ENCODE measurements at regions not wholly inside any gene's neighbourhood (a gene's known extent, or its start where the extent isn't known, plus 50 kb on each side); places are given as distances from the start of the nearest gene placed in this dataset.

DNA sequence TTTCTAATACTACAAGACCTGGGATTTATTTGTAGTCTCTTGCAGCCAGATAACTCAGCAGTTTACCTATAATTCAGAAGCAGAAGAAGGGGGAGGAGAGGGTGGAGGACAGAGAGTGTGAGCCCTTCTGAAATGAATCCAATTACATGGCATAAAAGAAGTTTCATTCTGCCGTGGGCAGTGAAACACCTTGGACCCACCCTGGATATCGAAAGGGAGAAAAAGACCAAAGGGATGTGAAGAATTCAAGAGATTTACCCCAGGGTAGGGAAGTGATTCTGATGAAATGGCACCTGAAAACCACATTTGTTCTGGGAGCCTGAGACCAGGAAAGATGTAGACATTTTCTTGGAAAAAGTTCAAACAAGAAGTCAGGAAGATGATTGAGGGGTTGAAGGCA lies 140.9 kb downstream of the NDFIP2 start:
- Histone ChIP-seq H4K5ac (ENCODE audit: insufficient read length, low read depth, low read length) (no peak overlapping the region), H3K4me1 (ENCODE audit: insufficient read depth, low read length) (peaks cover 2% of the 10 kb centered on the region; the same call in 1 of the 2 replicates), H3K27ac (ENCODE audit: insufficient read length, low read depth, low read length) (no peak overlapping the region), H3K27me3 (ENCODE audit: insufficient read depth, low read length) (no peaks in the 10 kb centered on the region), H2AFZ (ENCODE audit: low read length) (no peak overlapping the region), H3K9ac (ENCODE audit: extremely low read depth, insufficient read length, low read length) (no peak overlapping the region), H4K20me1 (ENCODE audit: control insufficient read depth, insufficient read depth, insufficient read length) (no peaks in the 10 kb centered on the region), H3K18ac (ENCODE audit: insufficient read length, low read depth, low read length) (no peak overlapping the region), H2BK12ac (ENCODE audit: insufficient read length, low read depth, low read length) (no peak overlapping the region), H3K23me2 (ENCODE audit: insufficient read length, low read depth, low read length, poor library complexity, severe bottlenecking) (no peaks in the 10 kb centered on the region), H2BK15ac (ENCODE audit: low read depth, low read length) (no peak overlapping the region), H3K4ac (ENCODE audit: low read depth, low read length) (no peak overlapping the region), H3T11ph (ENCODE audit: low read length) (no peak overlapping the region), H3K14ac (ENCODE audit: insufficient read depth, low read length) (no peak overlapping the region), H2BK120ac (ENCODE audit: low read depth, low read length, poor library complexity, severe bottlenecking) (no peak overlapping the region), H3K23ac (ENCODE audit: insufficient read length, low read depth, low read length) (no peak overlapping the region), H3K79me2 (ENCODE audit: insufficient read depth, low read length) (no peaks in the 10 kb centered on the region), H3K56ac (ENCODE audit: insufficient read length, low read depth, low read length) (no peak overlapping the region), H4K91ac (ENCODE audit: insufficient read length, low read depth, low read length) (no peak overlapping the region), H3K4me2 (ENCODE audit: insufficient read depth, insufficient read length, low read length) (no peak overlapping the region), H4K8ac (replicated peaks; ENCODE audit: insufficient read length, low read depth, low read length) (no peak overlapping the region), H2BK5ac (ENCODE audit: insufficient read length, low read length) (no peak overlapping the region), H3K79me1 (ENCODE audit: insufficient read depth, low read depth, low read length, poor library complexity, severe bottlenecking) (no peaks in the 10 kb centered on the region), H2BK20ac (ENCODE audit: low read depth, low read length, poor library complexity, severe bottlenecking) (no peak overlapping the region), H2AK5ac (ENCODE audit: insufficient read length, low read length) (no peak overlapping the region), H3K9me3 (ENCODE audit: control insufficient read depth, low read depth, low read length) (no peaks in the 10 kb centered on the region)
- no peak for DNase-seq
- Mint-ChIP-seq H3K36me3 (ENCODE audit: insufficient read depth in 1 of 3, low read depth in 3 of 3) (no peaks in the 10 kb centered on the region; a peak in 1 of 7 replicates), H3K9me3 (peaks cover 0 to 2% of the 10 kb centered on the region in 2 experiments; a peak in 2 of 5 replicates), H3K27me3 (ENCODE audit: low read depth) (peaks cover 3% of the 10 kb centered on the region), H3K27ac (no peak overlapping the region), H3K4me3 (no peak overlapping the region), H3K4me1 (peaks cover 2 to 7% of the 10 kb centered on the region in 2 experiments; a peak in 3 of 4 replicates)
- no CpG with 5 or more reads among the region's 2 CpGs for WGBS (ENCODE audit: extremely low coverage, insufficient read length, low lambda C conversion rate)
- TF ChIP-seq CTCF (conservative IDR thresholded peaks at IDR 0.05): no peak
